Heart left ventricle (tissue), 13 donors: ENCODE measurements at regions not wholly inside any gene's neighbourhood (a gene's known extent, or its start where the extent isn't known, plus 50 kb on each side); places are given as distances from the start of the nearest gene placed in this dataset.

Source experiments
- POLR2A ChIP-seq, 2 donors: fragments of 450-650 bp; IDR thresholded peaks; one replicate each; pipeline ENCODE4 v1.6.1; 2017; ENCODE audit warnings: antibody characterized with exemption in 2 of 2, mild to moderate bottlenecking in 2 of 2, moderate library complexity in 2 of 2
- TF ChIP-seq, protein P1 (sequence below), 12 donors: fragments of 200-600 bp; sonication (generic) in 4 of 12; IDR thresholded peaks; one replicate each; pipeline versions ENCODE4 v1.5.0 to v1.8.0; 2018 to 2022; ENCODE audit warnings: antibody characterized with exemption in 12 of 12, mild to moderate bottlenecking in 5 of 12
- donor health status: ischemic (EF 13 %, LVEDD 7.1; RV severe dilation, severe dysfunction).
- donor health status: DM: no; HTN: yes; CAD: no.
- donor health status: DM: no; HTN: no; CAD: no.
- donor health status: ischemic (EF 25% LVEDD 6.9; RV normal size, moderate dysfunction).
- donor health status: ischemic (EF 25% LVEDD 5.7; RV mildly dilated, moderate dysfunction).
- donor health status: ischemic (EF 35%, LVEDD 5.7; RV mildly dilated, moderate dysfunction).
- donor health status: nonischemic (EF 11% LVEDD 7.7; RV severe dilation, severe dysfunction).
- donor health status: DM: yes; HTN: yes; CAD: no.
- donor health status: PGD.
- donor health status: ischemic (EF 29% LVEDD 5.4; RV normal size, mild dysfunction).
- donor health status: nonischemic (EF 23%, LVEDD 6.1; RV moderate dilation, normal function).

DNA sequence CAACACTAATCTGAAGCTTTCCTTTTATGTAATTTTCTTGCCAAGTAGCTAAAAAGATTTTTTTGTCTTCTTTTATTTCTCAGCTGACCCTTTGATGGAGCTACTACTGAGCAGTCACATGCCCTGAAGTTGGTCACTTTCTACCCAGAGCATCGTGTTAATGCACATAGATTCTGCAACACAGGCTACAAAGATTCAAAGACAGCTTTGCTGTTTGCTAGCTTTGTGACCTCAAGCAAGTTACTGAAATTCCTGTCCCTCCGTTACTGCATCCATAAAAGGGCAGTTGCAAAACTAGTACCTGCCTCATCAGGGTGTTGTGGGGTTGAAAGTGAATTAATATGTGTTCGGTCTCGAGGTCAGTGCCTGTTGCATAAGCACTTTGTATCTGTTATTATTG, 179.9 kb downstream of the GAS1 start:
- TF ChIP-seq, protein P1, sequence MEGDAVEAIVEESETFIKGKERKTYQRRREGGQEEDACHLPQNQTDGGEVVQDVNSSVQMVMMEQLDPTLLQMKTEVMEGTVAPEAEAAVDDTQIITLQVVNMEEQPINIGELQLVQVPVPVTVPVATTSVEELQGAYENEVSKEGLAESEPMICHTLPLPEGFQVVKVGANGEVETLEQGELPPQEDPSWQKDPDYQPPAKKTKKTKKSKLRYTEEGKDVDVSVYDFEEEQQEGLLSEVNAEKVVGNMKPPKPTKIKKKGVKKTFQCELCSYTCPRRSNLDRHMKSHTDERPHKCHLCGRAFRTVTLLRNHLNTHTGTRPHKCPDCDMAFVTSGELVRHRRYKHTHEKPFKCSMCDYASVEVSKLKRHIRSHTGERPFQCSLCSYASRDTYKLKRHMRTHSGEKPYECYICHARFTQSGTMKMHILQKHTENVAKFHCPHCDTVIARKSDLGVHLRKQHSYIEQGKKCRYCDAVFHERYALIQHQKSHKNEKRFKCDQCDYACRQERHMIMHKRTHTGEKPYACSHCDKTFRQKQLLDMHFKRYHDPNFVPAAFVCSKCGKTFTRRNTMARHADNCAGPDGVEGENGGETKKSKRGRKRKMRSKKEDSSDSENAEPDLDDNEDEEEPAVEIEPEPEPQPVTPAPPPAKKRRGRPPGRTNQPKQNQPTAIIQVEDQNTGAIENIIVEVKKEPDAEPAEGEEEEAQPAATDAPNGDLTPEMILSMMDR (IDR thresholded peaks at IDR 0.05) = no peak
- no peak for TF ChIP-seq POLR2A (IDR thresholded peaks at IDR 0.05)
